Endodermal cell (in vitro differentiated cells): ENCODE measurements at regions not wholly inside any gene's neighbourhood (a gene's known extent, or its start where the extent isn't known, plus 50 kb on each side); places are given as distances from the start of the nearest gene placed in this dataset.

Experiments
- DNase-seq: peaks from one replicate; pipeline ENCODE4 v3.0.0-alpha.2; 2017
- H3K27ac ChIP-seq: 2 replicates; pipeline ENCODE4 v1.5.1; 2013; ENCODE audit warnings: mild to moderate bottlenecking, low read depth, low read length, moderate library complexity
- H3K27me3 ChIP-seq: 2 replicates; pipeline ENCODE4 v1.6.1; 2013; ENCODE audit warnings: mild to moderate bottlenecking, low read length, moderate library complexity; ENCODE audit not compliant: insufficient read depth, control insufficient read depth, poor library complexity, severe bottlenecking
- H3K36me3 ChIP-seq: 2 replicates; pipeline ENCODE4 v1.7.0; 2013; ENCODE audit warnings: mild to moderate bottlenecking, low read length, moderate library complexity; ENCODE audit not compliant: control insufficient read depth, insufficient read depth
- H3K4me1 ChIP-seq: one replicate; pipeline ENCODE4 v1.7.0; 2013; ENCODE audit warnings: low read length; ENCODE audit not compliant: control insufficient read depth, insufficient read depth
- H3K4me3 ChIP-seq: 2 replicates; pipeline ENCODE4 v1.5.1; 2013; ENCODE audit warnings: mild to moderate bottlenecking, low read length, moderate library complexity
- H3K9ac ChIP-seq: 2 replicates; pipeline ENCODE4 v1.6.1; 2013; ENCODE audit warnings: mild to moderate bottlenecking, low read length, moderate library complexity; ENCODE audit not compliant: poor library complexity, severe bottlenecking; ENCODE audit errors: extremely low read depth
- H3K9me3 ChIP-seq: 2 replicates; pipeline ENCODE4 v1.6.1; 2013; ENCODE audit warnings: mild to moderate bottlenecking, low read length, moderate library complexity; ENCODE audit not compliant: control insufficient read depth
- H3K27ac Mint-ChIP-seq: 2 replicates; pipeline ENCODE4 v1.8.0; 2020; ENCODE audit warnings: mixed read lengths
- H3K27me3 Mint-ChIP-seq: 2 replicates; pipeline ENCODE4 v1.8.0; 2021; ENCODE audit warnings: mild to moderate bottlenecking, mixed read lengths; ENCODE audit not compliant: insufficient read depth
- H3K36me3 Mint-ChIP-seq: 2 replicates; pipeline ENCODE4 v1.8.0; 2020; ENCODE audit warnings: low read depth, mixed read lengths
- H3K4me1 Mint-ChIP-seq: 2 replicates; pipeline ENCODE4 v1.8.0; 2020; ENCODE audit warnings: mixed read lengths
- H3K4me3 Mint-ChIP-seq: 2 replicates; pipeline ENCODE4 v1.8.0; 2020; ENCODE audit warnings: mild to moderate bottlenecking, moderate library complexity, mixed read lengths
- H3K9me3 Mint-ChIP-seq: 2 replicates; pipeline ENCODE4 v1.8.0; 2020; ENCODE audit warnings: mild to moderate bottlenecking, mixed read lengths
- CTCF ChIP-seq: fragments of 200-600 bp; sonication (generic); conservative IDR thresholded peaks from 2 replicates; pipeline ENCODE4 v1.5.0; 2021; ENCODE audit warnings: antibody characterized with exemption, mild to moderate bottlenecking
- WGBS, 2 experiments: methylation state at CpG; one replicate each; pipeline versions ENCODE4 v1.1.5 to v1.1.7; 2013; ENCODE audit warnings: missing lambda C conversion rate in 2 of 2, mixed read lengths in 1 of 2; ENCODE audit not compliant: insufficient coverage in 1 of 2, insufficient read length in 1 of 2; 5-methylcytosine and 5-hydroxymethylcytosine counted together

- H3K27me3 ChIP-seq = no peaks in the 10 kb centered on the region
- H3K27ac ChIP-seq = no peak overlapping the region
- no peak for TF ChIP-seq CTCF
- no peaks in the 10 kb centered on the region for H3K4me1 Mint-ChIP-seq
- H3K36me3 Mint-ChIP-seq = no peaks in the 10 kb centered on the region
- H3K27ac Mint-ChIP-seq = no peak overlapping the region
- DNase-seq = no peak
- no peaks in the 10 kb centered on the region for H3K36me3 ChIP-seq
- no peaks in the 10 kb centered on the region for H3K9me3 Mint-ChIP-seq
- no peaks in the 10 kb centered on the region for H3K4me1 ChIP-seq
- no peak overlapping the region for H3K9ac ChIP-seq
- WGBS, 2 experiments = 87 to 95% methylated on average over 4 of the region's 4 CpGs
- H3K4me3 ChIP-seq = no peak overlapping the region
- peaks cover 2% of the 10 kb centered on the region for H3K27me3 Mint-ChIP-seq
- H3K9me3 ChIP-seq = no peaks in the 10 kb centered on the region
- no peak overlapping the region for H3K4me3 Mint-ChIP-seq
These were observed 458.2 kb upstream of the NPVF start for GRCh38 chr7:25686493-25686892.

- H3K4me1 ChIP-seq = no peaks in the 10 kb centered on the region
- H3K4me1 Mint-ChIP-seq = peaks cover 5% of the 10 kb centered on the region
- 68 to 90% methylated on average over 1 to 2 of the region's 2 CpGs for WGBS, 2 experiments
- no peaks in the 10 kb centered on the region for H3K27me3 ChIP-seq
- no peak overlapping the region for H3K27ac Mint-ChIP-seq
- no peak overlapping the region for H3K4me3 ChIP-seq
- H3K9ac ChIP-seq = no peak overlapping the region
- H3K27ac ChIP-seq = no peak overlapping the region
- H3K9me3 ChIP-seq = no peaks in the 10 kb centered on the region
- no peak for TF ChIP-seq CTCF
- no peak overlapping the region for H3K4me3 Mint-ChIP-seq
- H3K36me3 Mint-ChIP-seq = no peaks in the 10 kb centered on the region
- DNase-seq = no peak
- H3K36me3 ChIP-seq = no peaks in the 10 kb centered on the region
- no peaks in the 10 kb centered on the region for H3K9me3 Mint-ChIP-seq
- H3K27me3 Mint-ChIP-seq = no peaks in the 10 kb centered on the region
These were observed 457.8 kb upstream of the NFE2L3 start for GRCh38 chr7:25694211-25694610.

GRCh38 chr7:25694699-25695098, 457.3 kb upstream of the NFE2L3 start:
- Mint-ChIP-seq H3K9me3 (no peaks in the 10 kb centered on the region), H3K27ac (no peak overlapping the region), H3K36me3 (no peaks in the 10 kb centered on the region), H3K27me3 (no peaks in the 10 kb centered on the region), H3K4me3 (no peak overlapping the region), H3K4me1 (peaks cover 5% of the 10 kb centered on the region)
- Histone ChIP-seq H3K4me1 (no peaks in the 10 kb centered on the region), H3K4me3 (no peak overlapping the region), H3K36me3 (no peaks in the 10 kb centered on the region), H3K27ac (no peak overlapping the region), H3K9me3 (no peaks in the 10 kb centered on the region), H3K9ac (no peak overlapping the region), H3K27me3 (no peaks in the 10 kb centered on the region)
- 47 to 73% methylated on average over 2 to 4 of the region's 4 CpGs for WGBS, 2 experiments
- no peak for DNase-seq
- no peak for TF ChIP-seq CTCF
